AG08395 (cell line): ENCODE measurements at regions not wholly inside any gene's neighbourhood (a gene's known extent, or its start where the extent isn't known, plus 50 kb on each side); places are given as distances from the start of the nearest gene placed in this dataset.
"Not testable (repeated sequence)": the region's sequence is repeated elsewhere in the genome, so short reads cannot be mapped to it uniquely, and the experiment has no call there.

Experiments used
- DNase-seq: peaks from one replicate; pipeline ENCODE4 v3.0.0; 2012; ENCODE audit warnings: mixed read lengths, low spot score

- no peak for DNase-seq
Measured at GRCh38 chr4:115454228-115454627, 340.8 kb upstream of the NDST4 start.

GRCh38 chr4:115453416-115453815 is 340.0 kb upstream of the NDST4 start:
- no peak for DNase-seq

GRCh38 chr4:115452229-115452628 is 338.8 kb upstream of the NDST4 start:
- not testable (repeated sequence) for DNase-seq

- no peak for DNase-seq
Measured at GRCh38 chr4:115437739-115438138, 324.3 kb upstream of the NDST4 start.

GRCh38 chr4:115433491-115433890 is 320.1 kb upstream of the NDST4 start:
- no peak for DNase-seq

GRCh38 chr4:115430024-115430423 is 316.6 kb upstream of the NDST4 start:
- DNase-seq, result no peak

- no peak for DNase-seq
Measured at GRCh38 chr4:115428455-115428854, 315.0 kb upstream of the NDST4 start.

- no peak for DNase-seq
Measured at GRCh38 chr4:115424852-115425251, 311.4 kb upstream of the NDST4 start.

- DNase-seq, result peak; percentile 1
Measured at GRCh38 chr4:115418635-115419396, 305.4 kb upstream of the NDST4 start.

GRCh38 chr4:115396034-115396433 is 282.6 kb upstream of the NDST4 start:
- no peak for DNase-seq

GRCh38 chr4:115376866-115377265 is 263.4 kb upstream of the NDST4 start:
- DNase-seq, result no peak

- DNase-seq, result no peak
Measured at GRCh38 chr4:115374621-115375020, 261.2 kb upstream of the NDST4 start.

GRCh38 chr4:115370490-115370889 is 257.1 kb upstream of the NDST4 start:
- no peak for DNase-seq

GRCh38 chr4:115370012-115370411 is 256.6 kb upstream of the NDST4 start:
- no peak for DNase-seq

GRCh38 chr4:115366390-115366789 is 253.0 kb upstream of the NDST4 start:
- DNase-seq, result no peak

- no peak for DNase-seq
Measured at GRCh38 chr4:115365185-115365584, 251.8 kb upstream of the NDST4 start.

- no peak for DNase-seq
Measured at GRCh38 chr4:115361781-115362180, 248.4 kb upstream of the NDST4 start.

GRCh38 chr4:115360431-115360830 is 247.0 kb upstream of the NDST4 start:
- DNase-seq, result no peak

GRCh38 chr4:115357776-115358175 is 244.4 kb upstream of the NDST4 start:
- DNase-seq, result no peak

- no peak for DNase-seq
Measured at GRCh38 chr4:115356176-115356575, 242.8 kb upstream of the NDST4 start.

GRCh38 chr4:115355329-115355728 is 241.9 kb upstream of the NDST4 start:
- DNase-seq, result no peak

GRCh38 chr4:115353370-115353769 is 239.9 kb upstream of the NDST4 start:
- DNase-seq, result no peak

- no peak for DNase-seq
Measured at GRCh38 chr4:115343171-115343570, 229.8 kb upstream of the NDST4 start.

- no peak for DNase-seq
Measured at GRCh38 chr4:115334736-115335411, 221.5 kb upstream of the NDST4 start.
